AG10803 (cell line): ENCODE measurements at regions not wholly inside any gene's neighbourhood (a gene's known extent, or its start where the extent isn't known, plus 50 kb on each side); places are given as distances from the start of the nearest gene placed in this dataset.

Experiments
- DNase-seq: peaks from one replicate; pipeline ENCODE4 v3.0.0; 2010; ENCODE audit warnings: low read depth
- H3K4me3 ChIP-seq: 2 replicates; pipeline ENCODE4 v1.5.1; 2011; ENCODE audit warnings: mild to moderate bottlenecking, low read length, control low read depth
- TF ChIP-seq, protein P1 (sequence below): conservative IDR thresholded peaks from 2 replicates; pipeline ENCODE4 v1.5.1; 2011; ENCODE audit warnings: mild to moderate bottlenecking, low read length, control low read depth, inconsistent platforms

DNA sequence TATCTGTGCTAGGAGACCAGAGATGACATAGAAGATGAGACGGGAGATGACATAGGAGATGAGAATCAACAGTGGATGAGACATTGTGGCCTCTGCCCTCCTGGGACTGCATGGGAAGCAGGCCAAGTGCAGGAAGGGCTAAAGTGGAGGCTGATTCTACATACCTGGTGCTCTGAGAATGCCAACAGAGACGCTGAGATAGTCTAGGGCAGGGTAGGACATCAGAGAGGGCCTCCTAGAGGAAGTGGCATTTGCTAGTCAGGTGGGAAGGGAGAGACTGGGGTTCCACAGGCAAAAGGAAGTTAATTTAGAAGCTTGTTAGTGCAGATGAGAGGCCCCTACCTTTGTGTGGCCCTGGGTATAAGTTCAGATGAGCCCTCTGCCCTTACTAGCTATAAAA is 224.2 kb downstream of the CBLN1 start:
- no peak for DNase-seq
- H3K4me3 ChIP-seq, result no peak overlapping the region
- TF ChIP-seq, protein P1, sequence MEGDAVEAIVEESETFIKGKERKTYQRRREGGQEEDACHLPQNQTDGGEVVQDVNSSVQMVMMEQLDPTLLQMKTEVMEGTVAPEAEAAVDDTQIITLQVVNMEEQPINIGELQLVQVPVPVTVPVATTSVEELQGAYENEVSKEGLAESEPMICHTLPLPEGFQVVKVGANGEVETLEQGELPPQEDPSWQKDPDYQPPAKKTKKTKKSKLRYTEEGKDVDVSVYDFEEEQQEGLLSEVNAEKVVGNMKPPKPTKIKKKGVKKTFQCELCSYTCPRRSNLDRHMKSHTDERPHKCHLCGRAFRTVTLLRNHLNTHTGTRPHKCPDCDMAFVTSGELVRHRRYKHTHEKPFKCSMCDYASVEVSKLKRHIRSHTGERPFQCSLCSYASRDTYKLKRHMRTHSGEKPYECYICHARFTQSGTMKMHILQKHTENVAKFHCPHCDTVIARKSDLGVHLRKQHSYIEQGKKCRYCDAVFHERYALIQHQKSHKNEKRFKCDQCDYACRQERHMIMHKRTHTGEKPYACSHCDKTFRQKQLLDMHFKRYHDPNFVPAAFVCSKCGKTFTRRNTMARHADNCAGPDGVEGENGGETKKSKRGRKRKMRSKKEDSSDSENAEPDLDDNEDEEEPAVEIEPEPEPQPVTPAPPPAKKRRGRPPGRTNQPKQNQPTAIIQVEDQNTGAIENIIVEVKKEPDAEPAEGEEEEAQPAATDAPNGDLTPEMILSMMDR, result no peak

GRCh38 chr16:49056546-49056945 is 225.1 kb downstream of the CBLN1 start:
- TF ChIP-seq, protein P1, result no peak
- no peak overlapping the region for H3K4me3 ChIP-seq
- DNase-seq, result no peak

DNA sequence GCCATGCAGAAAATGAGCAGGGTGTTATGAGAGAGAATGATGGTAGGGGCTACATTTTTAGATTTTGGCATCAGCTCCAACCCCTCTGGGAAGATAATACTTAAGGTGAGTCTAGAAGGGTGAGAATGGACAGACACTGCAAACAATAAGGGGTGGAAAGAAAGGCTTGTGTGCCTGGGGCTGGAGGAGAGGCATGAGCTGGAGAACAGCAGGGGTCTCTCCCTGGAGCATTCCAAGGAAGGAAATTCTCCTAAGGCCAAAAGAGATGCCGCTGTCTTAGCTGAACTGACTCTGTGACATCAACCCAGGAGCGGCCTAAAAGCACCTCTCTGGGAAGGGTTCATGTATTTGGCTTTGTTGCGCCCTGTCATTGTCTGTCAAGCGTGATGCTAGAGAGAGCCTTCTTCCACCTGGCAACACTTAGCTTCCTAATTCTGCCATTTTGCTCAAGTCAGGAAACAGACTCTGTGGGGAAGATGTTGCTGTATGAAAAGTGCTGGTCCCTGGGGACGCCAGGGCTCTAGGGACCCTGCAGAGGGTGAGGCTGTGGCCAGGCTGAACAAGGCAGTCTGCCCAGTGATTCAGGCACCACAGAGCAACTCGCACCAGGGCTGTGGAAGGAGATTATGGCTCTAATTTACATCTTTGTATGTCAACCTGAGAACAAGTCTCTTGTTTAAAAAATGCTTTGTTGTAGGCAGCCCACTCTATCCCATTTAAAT is 225.7 kb downstream of the CBLN1 start:
- no peak for DNase-seq
- TF ChIP-seq, protein P1, result no peak
- no peak overlapping the region for H3K4me3 ChIP-seq

DNA sequence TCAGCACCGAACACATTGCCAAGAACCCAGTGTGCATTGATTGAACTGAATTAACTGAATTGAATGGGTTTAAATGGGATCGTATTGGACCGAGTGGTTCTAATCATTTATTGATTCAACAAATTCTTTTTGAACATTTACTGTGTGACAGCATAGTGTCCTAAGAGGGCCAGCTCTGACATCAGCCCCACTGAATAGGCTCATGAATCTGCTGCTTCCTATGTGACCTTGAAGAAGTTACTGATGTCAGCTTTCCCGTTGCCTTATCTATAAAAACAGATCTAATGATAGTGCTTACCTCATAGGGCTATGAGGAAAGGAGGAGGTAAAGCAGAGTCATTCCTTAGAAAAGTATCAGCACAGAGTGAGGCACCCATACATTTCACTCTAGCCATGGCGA is 226.3 kb downstream of the CBLN1 start:
- TF ChIP-seq, protein P1, result no peak
- no peak for DNase-seq
- no peak overlapping the region for H3K4me3 ChIP-seq

DNA sequence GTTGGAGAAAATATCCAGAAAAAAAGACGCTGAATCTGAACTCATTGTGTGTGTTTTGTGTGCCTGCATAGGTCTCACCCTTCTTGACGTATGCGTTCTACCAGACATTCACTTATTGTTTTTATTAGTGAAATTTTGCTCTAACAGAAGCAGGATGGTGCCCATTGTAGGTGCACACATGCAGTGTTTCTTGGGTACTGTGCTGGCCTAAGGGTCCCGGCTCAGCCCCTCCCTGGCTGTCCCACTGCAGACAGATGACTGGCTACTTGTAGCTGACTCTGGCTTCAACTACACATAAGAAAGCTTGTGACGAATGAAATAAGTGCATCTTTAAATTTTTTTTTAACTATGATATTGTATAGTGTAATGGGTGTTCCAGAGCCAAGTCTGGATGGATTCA is 227.0 kb downstream of the CBLN1 start:
- DNase-seq, result no peak
- no peak overlapping the region for H3K4me3 ChIP-seq
- TF ChIP-seq, protein P1, result no peak

DNA sequence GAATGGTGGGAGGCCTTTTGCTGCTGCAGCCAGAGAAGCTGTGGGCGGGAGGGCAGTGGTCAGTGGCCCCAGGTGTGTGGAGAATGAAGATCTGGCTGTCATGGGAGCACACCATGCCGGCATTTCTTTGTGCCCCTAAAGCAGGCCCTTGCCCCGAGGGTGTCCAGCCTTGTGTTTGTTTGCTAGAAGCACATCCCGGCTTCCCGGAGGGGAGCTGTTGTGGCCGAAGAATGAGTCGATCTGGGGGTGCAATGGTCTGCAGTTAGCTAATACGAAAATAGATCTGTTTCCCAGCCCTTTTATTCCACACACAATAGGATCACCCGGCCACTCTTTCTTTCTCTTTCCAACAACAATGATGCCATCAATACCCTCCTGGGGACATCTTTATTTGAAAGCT is 228.8 kb downstream of the CBLN1 start:
- TF ChIP-seq, protein P1, result no peak
- no peak overlapping the region for H3K4me3 ChIP-seq
- DNase-seq, result no peak

- no peak overlapping the region for H3K4me3 ChIP-seq
- TF ChIP-seq, protein P1, result no peak
- DNase-seq, result no peak
Observed at GRCh38 chr16:49051576-49051975, 230.1 kb downstream of the CBLN1 start.
